GM18519 (cell line): ENCODE measurements at regions not wholly inside any gene's neighbourhood (a gene's known extent, or its start where the extent isn't known, plus 50 kb on each side); places are given as distances from the start of the nearest gene placed in this dataset.

Source experiments
- ATAC-seq: cut with Tn5 transposase; IDR thresholded peaks from one replicate; pipeline ENCODE4 v1.9.1; 2021; ENCODE audit warnings: mild to moderate bottlenecking, moderate library complexity; ENCODE audit not compliant: unreplicated experiment, low FRiP score

DNA sequence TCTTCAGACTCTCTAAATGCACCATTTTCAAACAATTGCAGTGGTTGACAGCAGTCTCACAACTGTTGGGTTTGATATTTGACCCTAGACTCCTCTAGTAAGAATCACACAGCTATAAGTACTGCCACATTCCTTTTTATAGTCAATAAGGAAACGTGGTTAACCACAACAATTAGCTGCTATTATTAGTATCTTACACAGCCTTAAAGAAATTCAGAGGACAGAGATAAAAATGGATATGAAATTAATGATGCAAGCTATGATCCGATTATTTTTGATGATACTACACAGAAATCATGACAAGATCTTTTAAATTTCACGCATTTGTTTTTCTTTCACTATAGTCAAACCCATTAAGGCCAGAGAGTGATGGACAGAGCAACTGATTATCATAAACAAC is 288.6 kb upstream of the C9orf72 start:
- ATAC-seq = no peak

DNA sequence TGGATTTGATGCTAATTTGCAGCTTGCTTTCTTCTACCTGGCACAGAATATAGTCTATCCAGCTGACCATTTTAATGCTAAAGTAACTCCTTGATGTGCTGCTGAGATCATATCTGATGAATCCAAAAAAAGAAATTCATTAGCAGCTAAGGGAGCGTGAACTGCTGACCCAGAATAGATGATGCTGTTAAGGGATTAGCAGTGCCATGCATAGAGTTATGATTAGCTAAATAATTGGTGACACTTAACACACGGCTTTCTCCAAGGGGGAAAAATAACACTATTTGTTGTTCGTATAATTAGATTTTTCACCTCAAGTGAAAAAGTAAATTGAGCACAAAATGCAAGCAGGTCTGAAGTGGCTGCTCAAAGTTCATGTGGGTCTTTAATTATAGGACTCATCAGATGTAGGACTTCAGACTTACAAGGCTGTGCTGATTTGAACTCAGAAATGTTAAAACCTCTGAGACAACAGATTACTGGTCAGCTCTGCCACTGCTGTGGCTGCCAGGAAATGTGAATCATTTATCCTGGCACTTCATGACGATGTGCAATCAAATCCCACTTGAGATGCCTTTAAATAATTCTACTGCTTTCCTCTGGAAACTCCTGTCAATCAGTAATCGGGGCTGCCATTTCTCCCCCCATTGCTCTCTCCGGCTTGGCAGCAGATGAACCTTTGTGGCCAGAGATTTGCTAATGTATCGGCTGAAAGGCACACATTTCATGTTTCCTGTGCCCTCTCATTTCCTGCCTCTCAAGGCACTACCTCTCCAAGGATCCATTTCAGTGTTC is 291.6 kb upstream of the C9orf72 start:
- no peak for ATAC-seq

DNA sequence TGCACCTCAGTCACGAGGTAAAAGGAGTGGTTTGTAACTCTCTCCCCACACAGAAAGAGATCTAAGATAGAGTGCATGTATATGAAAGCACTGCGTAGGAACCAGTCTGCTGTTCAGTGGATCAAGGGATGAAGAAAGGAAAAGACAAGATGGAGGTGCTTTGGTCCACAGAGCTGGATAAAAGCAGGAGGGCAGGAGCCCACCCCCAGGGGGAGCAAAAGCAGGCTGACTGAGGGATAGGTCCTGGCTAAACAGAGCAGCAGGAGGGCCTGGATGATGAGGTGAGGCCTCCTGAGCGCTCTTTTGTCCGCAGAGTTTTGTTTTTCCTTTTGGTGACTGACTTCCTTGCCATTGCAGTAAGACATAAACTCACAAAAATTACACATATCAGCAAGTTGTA is 293.5 kb upstream of the C9orf72 start:
- ATAC-seq = no peak

DNA sequence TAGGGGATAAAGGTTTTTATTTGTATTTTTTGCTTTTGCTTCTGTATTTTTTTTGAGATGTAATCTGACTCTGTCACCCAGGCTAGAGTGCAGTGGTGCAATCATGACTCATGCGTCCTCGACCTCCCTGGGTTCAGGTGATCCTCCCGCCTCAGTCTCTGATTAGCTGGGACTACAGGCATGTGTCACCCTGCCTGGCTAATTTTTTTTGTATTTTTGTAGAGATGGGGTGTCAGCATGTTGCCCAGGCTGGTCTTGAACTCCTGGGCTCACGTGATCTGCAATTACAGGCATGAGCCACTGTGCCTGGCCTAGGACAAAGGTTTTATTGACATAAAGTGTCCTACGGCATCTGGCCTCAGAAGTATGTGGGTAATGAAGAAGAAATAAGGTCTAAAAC is 297.1 kb upstream of the C9orf72 start:
- ATAC-seq = no peak

DNA sequence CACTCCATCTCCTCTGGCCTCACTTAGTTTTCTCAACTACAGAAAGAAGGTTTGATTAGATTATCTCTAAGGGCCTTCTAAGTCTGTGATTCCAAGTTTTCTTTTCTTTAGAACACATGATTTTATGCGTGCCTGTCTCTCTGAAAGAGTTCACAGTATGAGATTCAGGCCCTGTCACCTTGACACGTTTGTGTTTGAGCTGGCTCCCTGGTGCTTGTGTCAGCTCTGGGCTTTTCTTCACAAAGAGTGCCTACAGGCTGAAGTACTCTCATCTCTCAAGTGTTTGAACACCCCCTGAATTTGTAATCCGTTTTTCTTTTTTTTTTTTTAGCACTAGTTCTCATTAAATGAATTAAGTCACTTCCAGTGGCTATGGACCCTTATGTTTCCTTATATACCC is 306.9 kb upstream of the C9orf72 start:
- no peak for ATAC-seq

DNA sequence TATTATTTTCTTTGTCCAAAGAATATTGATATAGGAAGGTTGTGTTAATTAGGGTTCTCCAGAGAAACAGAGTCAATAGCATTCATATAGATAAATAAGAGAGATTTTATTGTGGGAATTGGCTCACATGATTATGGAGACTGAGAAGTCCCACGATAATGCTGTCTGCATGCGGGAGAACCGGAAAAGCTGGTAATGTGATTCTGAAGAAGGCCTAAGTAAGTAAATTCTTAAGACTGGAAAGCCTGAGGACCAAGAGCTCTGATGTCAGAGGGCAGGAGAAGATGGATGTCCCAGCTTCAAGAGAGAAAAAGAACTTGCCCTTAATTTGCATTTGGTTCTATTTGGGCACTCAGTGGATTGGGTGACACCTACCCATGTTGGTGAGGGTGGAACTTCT is 307.4 kb upstream of the C9orf72 start:
- ATAC-seq = no peak

DNA sequence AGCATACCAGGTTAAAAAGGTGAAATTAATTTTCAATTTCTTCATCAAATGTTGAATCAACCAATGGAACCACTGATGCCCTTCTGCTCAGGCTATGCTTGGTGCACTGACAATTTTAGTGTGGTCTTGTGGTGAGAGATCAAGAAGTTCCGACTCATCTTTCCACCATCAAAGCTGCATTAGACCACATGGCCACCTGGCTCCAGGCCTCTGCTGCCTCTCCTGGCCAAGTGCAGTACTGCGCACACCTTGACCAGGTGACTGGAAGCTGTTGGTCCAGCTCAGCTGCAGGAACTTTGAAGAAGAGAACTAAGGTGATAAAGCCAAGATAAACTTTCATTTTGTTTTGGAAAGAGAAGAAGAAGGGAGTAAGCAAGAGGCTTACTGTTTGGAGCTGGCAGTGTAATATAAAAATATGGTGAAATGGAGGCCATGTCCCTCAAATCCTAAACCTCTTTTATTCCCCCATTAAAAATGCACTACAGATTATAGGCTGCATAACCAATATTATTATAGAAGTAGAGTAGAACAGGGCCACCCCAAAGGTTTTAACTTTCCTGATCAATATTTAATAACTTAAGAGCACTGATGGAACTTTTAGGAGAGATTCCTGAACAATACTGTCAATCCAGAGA is 315.5 kb upstream of the C9orf72 start:
- peak; percentile 96 for ATAC-seq

DNA sequence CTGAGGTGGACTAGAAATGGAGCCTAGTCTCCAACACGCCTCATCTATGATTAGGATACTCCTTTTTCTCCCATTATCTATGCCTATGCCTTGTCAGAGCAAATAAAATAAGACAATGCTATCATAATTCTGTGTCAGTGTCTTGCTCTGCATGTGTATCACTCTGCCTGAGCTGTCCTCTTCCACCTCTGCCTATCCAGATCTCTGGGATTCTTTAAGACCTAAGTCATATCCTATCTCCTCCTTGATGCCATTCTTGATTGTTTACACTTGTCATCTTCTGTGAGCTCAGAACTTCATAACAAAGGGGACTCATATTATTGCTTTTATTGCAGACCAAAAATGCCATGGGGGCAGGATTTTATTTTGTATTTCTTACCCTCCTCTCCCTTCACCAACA is 351.2 kb upstream of the C9orf72 start:
- no peak for ATAC-seq

DNA sequence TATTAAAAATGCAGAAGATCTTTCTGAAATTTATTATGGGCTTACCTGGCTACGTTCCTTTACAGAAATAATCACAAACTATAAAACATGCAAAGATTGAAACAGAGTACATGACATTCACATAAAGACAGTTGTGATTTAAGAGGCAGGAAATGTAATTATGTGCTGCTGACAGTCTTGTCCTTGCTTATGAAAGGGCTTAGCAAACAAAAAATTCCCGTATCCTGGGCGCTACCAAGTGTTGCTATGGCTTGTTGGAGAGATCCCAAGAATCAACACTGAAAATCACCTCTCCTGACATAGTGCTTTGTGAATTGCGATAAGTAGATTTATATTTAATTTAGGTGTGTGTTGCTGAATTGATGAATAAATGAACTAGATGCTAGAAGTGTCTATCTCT is 352.5 kb upstream of the C9orf72 start:
- ATAC-seq = no peak

DNA sequence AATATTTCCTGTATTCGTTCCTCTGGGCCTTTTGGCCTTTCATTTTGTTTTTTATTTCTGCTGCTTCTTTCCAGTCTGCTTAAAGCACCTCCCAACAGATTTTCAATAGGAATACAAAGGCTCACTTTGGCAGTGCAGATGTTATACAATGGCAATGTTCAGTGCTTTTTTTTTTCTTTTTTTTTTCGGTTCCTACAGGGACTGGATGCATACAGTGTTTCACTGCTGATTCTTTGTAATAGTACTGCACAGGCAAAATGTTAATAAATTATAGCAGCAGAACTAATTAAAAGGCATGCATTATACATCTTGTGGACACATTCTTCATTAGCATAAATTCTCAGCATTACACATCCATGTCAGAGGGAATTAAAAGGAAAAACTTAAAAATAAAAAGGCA is 356.6 kb upstream of the C9orf72 start:
- no peak for ATAC-seq

DNA sequence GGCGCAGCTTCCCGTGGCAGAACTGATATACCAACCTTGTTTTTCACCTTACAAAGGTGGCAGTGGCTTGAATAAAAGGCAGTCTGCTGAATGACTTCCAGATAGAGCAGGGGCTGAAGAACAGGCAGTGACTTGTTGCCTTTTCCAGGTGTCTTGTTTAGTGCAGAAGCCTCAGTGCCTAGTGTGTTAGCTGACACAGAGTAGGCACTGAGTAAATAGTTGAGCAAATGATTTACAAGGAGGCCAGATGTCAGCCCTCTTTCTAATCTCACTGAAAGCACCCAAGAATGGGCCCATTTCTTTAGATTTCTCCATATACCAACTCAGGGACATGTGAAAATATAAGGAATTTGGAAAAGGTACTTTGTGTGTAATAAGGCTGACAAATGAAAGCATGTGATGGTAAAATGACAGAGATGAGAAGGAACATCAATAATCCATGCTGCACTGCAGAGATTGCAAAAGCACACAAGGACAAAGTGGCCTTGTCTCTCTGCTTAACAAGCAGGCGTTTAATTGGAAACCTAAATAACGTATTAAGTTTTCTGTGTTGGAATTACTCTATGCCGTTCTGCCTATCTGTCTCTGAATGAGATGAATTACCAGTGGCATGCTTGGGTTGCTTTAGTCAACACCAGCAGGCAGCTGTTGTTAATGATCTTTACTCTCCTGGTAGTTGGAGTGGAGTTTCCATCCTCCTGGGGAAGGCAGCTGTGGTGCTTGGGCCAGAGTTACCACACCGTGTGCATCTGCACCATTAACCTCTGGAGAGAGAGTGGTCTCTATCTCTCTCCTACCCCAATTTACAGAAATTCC is 360.1 kb upstream of the C9orf72 start:
- ATAC-seq = no peak

DNA sequence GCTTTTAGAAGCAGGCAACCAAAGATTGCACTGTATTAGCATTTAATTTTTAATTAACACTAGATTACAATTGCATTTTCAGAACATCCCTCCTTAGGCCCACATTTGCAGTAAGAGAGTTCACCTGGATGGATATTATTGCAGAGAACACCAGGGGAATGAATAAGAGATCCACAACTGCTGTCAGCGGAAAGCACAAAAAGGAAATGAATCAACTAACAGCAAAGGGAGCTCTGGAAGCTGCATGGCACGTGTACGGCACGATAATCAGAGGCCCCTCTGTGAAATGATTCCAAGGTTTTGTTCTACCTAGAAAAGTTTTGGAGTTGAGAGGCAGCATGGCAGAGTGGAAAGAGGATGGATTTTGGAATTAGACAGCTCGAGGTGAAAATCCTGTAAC is 361.2 kb upstream of the C9orf72 start:
- ATAC-seq = no peak

DNA sequence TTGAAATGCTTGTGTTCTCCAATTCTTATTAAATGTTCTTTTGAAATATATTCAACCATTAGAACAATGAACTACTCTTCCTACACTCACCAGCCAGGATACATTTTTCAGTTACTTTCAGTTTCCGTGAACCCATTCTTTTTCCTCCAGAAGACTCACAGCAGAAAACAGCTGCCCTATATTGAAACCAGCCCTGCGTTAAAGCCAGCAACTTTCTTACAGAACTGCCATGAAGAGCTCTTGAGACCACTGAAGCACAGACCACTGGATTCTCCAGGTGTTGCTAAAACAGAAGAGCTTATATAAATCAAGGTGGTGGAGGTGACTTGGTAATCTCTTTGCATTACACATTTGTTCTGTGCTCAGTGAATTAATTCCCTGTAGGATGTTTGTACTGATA is 365.9 kb upstream of the C9orf72 start:
- ATAC-seq = no peak

DNA sequence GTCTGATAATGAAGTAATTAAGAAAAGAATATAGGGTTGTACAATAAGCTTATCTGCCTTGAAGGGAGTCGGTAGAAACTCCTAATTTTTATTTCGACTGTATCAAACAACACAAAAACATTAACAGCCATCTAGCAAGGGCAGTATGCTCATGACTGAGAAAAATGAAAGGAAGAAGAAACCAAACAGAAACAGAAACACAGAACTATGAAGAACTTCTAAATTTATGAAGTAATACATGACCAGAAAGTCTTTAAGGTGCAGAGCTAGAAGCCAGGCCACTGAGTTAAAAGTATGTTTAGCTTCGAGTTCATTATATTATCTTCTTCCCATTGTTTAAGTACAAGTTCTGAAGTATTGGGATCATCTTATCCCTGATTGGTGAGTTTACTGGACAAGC is 367.3 kb upstream of the C9orf72 start:
- ATAC-seq = no peak

DNA sequence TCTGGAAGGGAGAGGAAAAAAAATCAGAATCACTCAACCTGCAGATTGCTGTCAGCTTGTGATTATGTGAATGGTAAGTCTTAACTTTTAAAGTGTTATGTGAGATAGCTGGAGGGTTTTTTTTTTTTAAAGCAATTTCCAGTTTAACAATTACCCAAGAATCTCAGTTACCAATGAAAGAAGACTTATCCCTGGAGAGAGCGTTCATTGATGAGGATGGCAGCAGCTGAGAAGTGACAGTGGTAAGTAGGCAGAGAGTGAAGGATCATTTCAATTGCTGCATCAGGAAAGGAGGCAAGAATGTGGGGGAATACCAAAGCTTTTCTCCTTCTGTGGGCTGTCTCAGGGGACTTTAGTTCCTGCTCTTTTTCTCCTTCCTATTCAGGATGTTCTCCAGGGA is 370.2 kb upstream of the C9orf72 start:
- no peak for ATAC-seq

DNA sequence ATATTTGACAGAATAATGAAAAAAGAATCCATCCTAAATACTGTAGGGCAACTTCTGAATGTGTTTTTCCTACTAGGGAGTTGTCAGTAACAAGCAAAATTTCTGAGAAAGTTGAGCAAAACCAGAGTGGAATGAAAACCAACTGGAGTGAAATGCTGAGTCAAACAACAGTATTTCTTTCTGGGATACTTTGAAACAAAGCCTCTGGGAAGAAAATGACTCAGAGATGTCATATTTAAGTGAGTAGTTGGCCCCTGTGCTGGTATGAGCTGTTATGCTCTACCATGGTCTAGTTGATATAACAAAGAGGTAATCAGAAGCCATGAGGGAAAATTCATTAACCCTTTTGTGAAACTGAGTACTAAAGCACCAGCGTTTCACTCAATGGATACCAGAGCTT is 372.1 kb upstream of the C9orf72 start:
- no peak for ATAC-seq

DNA sequence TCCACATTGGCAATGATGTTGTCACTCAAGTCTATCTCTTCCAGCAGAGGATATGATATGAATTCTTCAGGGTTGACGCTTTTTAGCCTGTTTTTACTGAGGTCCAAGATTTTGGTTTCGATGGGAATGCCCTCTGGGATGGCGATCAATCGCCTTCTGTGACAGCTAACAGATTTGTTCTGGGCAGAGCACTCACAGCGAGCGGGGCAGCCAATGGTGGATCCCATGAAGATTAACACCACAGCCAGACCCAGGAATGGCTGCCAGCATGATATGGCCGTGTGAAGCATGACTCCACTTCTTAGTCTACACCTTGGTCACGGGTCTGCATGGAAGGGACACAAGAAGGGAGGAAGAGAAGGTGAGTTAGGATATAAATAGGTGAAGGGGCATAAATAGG is 377.1 kb upstream of the C9orf72 start:
- ATAC-seq = no peak

DNA sequence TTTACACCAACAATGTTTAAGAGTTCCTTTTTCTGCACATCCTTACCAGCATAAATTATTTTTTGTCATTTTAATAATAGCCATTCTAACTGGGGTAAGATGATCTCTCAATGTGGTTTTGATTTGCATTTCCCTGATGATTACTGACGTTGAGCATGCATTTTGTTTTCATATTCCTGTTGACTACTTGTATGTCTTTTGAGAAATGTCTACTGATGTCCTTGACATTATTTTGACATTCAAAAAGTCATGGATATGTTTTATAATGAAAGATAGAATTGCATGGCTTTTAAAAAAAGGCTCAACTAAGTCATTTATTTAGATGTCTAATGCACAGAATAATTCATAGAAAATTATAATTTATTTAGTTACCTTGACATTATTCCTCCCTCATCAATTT is 381.6 kb upstream of the C9orf72 start:
- ATAC-seq = no peak

DNA sequence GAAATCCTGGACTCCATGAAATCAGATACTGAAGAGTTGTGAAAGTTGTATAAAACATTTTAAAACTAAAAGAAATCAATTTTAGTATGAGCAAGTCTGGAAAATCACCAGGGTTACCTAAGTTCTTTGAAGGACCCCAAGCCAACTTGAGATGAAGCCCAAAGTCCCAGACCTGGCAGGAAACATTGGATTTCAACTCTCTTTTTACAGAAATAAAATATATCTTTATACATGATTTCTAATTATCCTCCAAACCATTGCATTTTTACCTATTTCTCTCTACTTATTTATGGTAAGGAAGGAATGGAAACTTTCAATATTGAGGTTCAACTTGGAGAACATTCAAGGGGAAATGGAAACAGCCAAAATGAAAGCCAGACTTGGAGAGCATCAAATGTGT is 390.6 kb upstream of the C9orf72 start:
- ATAC-seq = no peak

DNA sequence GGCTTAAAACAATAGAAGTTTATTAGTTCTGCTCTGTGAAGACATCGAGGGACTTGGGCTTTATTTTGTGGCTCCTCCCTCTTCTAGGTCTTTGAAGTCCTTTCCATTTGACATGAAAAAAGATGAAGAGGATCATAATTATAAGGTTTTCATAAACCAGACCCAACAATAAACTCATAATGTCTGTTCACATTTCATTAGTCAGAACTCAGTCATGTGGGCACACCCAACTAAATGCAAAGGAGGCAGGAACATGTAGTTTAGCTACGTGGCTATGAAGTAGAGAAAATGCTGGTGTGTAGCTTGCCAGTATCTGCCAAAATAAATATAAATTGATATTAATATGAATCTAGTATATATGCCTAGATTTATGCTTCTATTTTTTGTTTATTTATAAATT is 393.9 kb upstream of the C9orf72 start:
- no peak for ATAC-seq

DNA sequence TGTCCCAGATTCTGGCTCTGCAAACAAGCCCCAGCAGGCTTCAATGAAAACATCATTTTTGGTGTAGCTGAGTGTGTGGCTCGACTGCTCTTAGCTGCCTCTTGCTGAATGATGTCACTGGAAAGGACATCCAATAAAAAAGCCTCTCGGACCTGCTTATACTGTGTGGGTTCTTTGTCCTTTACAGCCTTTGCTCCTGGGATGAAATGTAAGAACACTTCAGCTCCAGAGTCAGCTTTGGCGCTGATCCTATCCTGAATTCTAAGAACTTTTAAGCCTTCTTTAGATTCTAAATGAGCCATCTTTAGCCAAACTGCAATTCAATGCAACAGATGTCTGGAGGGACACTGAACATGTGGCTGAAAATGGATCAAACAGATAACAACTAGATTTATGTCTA is 404.6 kb upstream of the C9orf72 start:
- ATAC-seq = no peak

DNA sequence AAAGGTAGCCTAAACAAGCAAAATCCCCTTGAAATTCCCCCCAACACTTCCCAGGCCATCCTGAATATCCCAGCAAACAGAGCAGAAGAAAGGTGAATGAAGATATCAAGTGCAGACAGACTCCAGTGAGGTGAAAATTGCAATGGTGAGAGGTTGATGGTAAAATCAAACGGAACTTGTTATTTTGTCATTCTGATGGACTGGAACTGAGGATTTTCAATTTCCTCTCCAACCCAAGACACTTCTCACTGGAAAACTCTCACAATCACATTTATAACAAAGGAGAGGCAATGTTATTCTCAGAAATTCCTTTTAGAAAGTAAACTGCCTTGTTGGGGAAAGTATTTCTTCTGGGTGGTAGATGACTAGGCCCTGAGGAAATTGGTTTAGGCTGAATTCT is 412.4 kb upstream of the C9orf72 start:
- ATAC-seq = no peak
